ENCODE measurements at regions not wholly inside any gene's neighbourhood (a gene's known extent, or its start where the extent isn't known, plus 50 kb on each side); places are given as distances from the start of the nearest gene placed in this dataset.

DNA sequence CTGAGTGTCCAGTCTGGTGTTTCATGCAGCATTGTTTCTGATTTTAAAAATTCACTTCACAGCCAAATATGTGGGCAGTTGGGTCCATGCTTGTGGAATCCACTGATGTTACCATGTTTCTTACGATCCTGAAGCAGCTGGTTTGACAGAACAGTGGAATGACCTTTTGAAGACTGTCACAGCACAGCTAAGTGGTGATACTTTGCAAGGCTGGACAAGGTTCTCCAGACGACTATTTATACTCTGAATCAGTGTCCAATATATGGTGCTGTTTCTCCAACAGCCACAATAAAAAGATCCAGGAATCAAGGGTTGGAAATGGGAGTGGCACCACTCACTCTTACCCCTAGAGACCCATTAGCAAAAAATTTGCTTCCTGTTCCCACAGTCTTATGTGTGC, 577.4 kb upstream of the RAB6C start:
- TF ChIP-seq JAZF1 (CRISPR knock-in tag; IDR thresholded peaks at IDR 0.05) (no peak), IRF2 (CRISPR knock-in tag; IDR thresholded peaks at IDR 0.05; ENCODE audit: borderline replicate concordance, low read depth) (no peak), NR2C2 (CRISPR knock-in tag; IDR thresholded peaks at IDR 0.05) (no peak), ZNF423 (CRISPR knock-in tag; IDR thresholded peaks at IDR 0.05) (no peak), NR1H2 (CRISPR knock-in tag; IDR thresholded peaks at IDR 0.05) (no peak), ATF1 (CRISPR knock-in tag; IDR thresholded peaks at IDR 0.05) (no peak), MXD4 (CRISPR knock-in tag; IDR thresholded peaks at IDR 0.05; ENCODE audit: borderline replicate concordance) (no peak), ZNF219 (CRISPR knock-in tag; IDR thresholded peaks at IDR 0.05; ENCODE audit: borderline replicate concordance) (no peak), ETV6 (CRISPR knock-in tag; IDR thresholded peaks at IDR 0.05) (no peak), ZNF396 (CRISPR knock-in tag; IDR thresholded peaks at IDR 0.05; ENCODE audit: borderline replicate concordance) (no peak), KAT7 (CRISPR knock-in tag; IDR thresholded peaks at IDR 0.05; ENCODE audit: borderline replicate concordance) (no peak), JUN (CRISPR knock-in tag; IDR thresholded peaks at IDR 0.05) (no peak)
- TF ChIP-seq, protein P1, sequence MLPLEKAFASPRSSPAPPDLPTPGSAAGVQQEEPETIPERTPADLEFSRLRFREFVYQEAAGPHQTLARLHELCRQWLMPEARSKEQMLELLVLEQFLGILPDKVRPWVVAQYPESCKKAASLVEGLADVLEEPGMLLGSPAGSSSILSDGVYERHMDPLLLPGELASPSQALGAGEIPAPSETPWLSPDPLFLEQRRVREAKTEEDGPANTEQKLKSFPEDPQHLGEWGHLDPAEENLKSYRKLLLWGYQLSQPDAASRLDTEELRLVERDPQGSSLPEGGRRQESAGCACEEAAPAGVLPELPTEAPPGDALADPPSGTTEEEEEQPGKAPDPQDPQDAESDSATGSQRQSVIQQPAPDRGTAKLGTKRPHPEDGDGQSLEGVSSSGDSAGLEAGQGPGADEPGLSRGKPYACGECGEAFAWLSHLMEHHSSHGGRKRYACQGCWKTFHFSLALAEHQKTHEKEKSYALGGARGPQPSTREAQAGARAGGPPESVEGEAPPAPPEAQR (CRISPR knock-in tag; IDR thresholded peaks at IDR 0.05), result no peak
- TF ChIP-seq, protein P2, sequence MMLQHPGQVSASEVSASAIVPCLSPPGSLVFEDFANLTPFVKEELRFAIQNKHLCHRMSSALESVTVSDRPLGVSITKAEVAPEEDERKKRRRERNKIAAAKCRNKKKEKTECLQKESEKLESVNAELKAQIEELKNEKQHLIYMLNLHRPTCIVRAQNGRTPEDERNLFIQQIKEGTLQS (CRISPR knock-in tag; conservative IDR thresholded peaks at IDR 0.05), result no peak
- TF ChIP-seq, protein P3, sequence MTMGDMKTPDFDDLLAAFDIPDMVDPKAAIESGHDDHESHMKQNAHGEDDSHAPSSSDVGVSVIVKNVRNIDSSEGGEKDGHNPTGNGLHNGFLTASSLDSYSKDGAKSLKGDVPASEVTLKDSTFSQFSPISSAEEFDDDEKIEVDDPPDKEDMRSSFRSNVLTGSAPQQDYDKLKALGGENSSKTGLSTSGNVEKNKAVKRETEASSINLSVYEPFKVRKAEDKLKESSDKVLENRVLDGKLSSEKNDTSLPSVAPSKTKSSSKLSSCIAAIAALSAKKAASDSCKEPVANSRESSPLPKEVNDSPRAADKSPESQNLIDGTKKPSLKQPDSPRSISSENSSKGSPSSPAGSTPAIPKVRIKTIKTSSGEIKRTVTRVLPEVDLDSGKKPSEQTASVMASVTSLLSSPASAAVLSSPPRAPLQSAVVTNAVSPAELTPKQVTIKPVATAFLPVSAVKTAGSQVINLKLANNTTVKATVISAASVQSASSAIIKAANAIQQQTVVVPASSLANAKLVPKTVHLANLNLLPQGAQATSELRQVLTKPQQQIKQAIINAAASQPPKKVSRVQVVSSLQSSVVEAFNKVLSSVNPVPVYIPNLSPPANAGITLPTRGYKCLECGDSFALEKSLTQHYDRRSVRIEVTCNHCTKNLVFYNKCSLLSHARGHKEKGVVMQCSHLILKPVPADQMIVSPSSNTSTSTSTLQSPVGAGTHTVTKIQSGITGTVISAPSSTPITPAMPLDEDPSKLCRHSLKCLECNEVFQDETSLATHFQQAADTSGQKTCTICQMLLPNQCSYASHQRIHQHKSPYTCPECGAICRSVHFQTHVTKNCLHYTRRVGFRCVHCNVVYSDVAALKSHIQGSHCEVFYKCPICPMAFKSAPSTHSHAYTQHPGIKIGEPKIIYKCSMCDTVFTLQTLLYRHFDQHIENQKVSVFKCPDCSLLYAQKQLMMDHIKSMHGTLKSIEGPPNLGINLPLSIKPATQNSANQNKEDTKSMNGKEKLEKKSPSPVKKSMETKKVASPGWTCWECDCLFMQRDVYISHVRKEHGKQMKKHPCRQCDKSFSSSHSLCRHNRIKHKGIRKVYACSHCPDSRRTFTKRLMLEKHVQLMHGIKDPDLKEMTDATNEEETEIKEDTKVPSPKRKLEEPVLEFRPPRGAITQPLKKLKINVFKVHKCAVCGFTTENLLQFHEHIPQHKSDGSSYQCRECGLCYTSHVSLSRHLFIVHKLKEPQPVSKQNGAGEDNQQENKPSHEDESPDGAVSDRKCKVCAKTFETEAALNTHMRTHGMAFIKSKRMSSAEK (CRISPR knock-in tag; IDR thresholded peaks at IDR 0.05; ENCODE audit: borderline replicate concordance), result no peak
- TF ChIP-seq, protein P4, sequence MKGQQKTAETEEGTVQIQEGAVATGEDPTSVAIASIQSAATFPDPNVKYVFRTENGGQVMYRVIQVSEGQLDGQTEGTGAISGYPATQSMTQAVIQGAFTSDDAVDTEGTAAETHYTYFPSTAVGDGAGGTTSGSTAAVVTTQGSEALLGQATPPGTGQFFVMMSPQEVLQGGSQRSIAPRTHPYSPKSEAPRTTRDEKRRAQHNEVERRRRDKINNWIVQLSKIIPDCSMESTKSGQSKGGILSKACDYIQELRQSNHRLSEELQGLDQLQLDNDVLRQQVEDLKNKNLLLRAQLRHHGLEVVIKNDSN (CRISPR knock-in tag; IDR thresholded peaks at IDR 0.05), result no peak
- TF ChIP-seq, protein P5, sequence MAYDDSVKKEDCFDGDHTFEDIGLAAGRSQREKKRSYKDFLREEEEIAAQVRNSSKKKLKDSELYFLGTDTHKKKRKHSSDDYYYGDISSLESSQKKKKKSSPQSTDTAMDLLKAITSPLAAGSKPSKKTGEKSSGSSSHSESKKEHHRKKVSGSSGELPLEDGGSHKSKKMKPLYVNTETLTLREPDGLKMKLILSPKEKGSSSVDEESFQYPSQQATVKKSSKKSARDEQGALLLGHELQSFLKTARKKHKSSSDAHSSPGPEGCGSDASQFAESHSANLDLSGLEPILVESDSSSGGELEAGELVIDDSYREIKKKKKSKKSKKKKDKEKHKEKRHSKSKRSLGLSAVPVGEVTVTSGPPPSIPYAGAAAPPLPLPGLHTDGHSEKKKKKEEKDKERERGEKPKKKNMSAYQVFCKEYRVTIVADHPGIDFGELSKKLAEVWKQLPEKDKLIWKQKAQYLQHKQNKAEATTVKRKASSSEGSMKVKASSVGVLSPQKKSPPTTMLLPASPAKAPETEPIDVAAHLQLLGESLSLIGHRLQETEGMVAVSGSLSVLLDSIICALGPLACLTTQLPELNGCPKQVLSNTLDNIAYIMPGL (CRISPR knock-in tag; IDR thresholded peaks at IDR 0.05), result no peak
- ChIA-PET CTCF (interaction anchor here (0.6 kb wide), 1 partner anchor 1112 kb away, joined by 3 read pairs; no protein-coding TSS in a partner anchor), POLR2A (no interaction called here)

DNA sequence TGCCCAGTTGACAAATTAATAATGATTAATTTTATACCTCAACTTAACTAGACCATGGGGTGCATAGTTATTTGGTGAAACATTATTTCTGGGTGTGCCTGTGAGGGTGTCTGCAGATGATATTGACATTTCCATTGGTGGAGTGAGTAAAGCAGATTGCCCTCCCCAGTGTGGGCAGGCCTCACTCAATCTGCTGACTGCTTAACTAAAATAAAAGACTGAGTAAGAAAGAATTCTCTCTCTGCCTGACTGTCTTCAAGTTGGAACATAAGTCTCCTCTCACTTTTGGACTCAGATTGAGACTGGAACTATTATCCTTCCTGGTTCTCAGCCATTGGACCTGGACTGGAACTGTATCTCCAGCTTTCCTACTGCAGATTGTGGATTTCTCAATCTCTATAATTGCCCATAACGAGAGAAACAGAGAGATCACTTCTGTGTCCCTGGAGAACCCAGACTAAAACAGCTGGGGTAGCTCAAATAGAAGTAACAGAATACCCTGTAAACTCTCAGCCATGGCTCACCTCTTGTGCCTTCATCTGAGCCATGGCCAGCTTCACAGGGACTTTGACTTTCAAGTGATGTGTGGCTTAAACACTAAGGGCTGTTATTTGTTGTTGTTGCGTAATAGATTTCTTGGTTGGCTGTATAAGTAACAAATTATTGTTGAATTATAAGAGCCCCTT, 575.3 kb upstream of the RAB6C start:
- H3K9me3 Mint-ChIP-seq, result peaks cover 17% of the 10 kb centered on the region
- H3K27ac Mint-ChIP-seq, result no peak overlapping the region
- H3K36me3 Mint-ChIP-seq, result peaks cover 11% of the 10 kb centered on the region
- H3K27me3 Mint-ChIP-seq (ENCODE audit: low read depth), result no peaks in the 10 kb centered on the region
- DNase-seq (ENCODE audit: low spot score), result no peak
- no peak for ATAC-seq
- no peaks in the 10 kb centered on the region for H3K4me1 Mint-ChIP-seq
- H3K4me3 Mint-ChIP-seq, result no peak overlapping the region
- POLR2A ChIA-PET, result no interaction called here
- CTCF ChIA-PET, result no interaction called here
- TF ChIP-seq MYBL2 (CRISPR knock-in tag; IDR thresholded peaks at IDR 0.05) (no peak), ZNF232 (CRISPR knock-in tag; IDR thresholded peaks at IDR 0.05) (no peak), CREM (CRISPR knock-in tag; IDR thresholded peaks at IDR 0.05) (no peak), ZNF317 (CRISPR knock-in tag; IDR thresholded peaks at IDR 0.05; ENCODE audit: borderline replicate concordance, low read depth) (no peak)
- TF ChIP-seq, protein P6, sequence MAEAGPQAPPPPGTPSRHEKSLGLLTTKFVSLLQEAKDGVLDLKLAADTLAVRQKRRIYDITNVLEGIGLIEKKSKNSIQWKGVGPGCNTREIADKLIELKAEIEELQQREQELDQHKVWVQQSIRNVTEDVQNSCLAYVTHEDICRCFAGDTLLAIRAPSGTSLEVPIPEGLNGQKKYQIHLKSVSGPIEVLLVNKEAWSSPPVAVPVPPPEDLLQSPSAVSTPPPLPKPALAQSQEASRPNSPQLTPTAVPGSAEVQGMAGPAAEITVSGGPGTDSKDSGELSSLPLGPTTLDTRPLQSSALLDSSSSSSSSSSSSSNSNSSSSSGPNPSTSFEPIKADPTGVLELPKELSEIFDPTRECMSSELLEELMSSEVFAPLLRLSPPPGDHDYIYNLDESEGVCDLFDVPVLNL (CRISPR knock-in tag; IDR thresholded peaks at IDR 0.05; ENCODE audit: borderline replicate concordance, low read depth), result no peak
- TF ChIP-seq, protein P7, sequence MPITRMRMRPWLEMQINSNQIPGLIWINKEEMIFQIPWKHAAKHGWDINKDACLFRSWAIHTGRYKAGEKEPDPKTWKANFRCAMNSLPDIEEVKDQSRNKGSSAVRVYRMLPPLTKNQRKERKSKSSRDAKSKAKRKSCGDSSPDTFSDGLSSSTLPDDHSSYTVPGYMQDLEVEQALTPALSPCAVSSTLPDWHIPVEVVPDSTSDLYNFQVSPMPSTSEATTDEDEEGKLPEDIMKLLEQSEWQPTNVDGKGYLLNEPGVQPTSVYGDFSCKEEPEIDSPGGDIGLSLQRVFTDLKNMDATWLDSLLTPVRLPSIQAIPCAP (CRISPR knock-in tag; IDR thresholded peaks at IDR 0.05), result no peak

More for the DNA sequence above, 577.4 kb upstream of the RAB6C start:
- Mint-ChIP-seq H3K27ac (no peak overlapping the region), H3K27me3 (ENCODE audit: low read depth) (no peaks in the 10 kb centered on the region), H3K9me3 (no peaks in the 10 kb centered on the region), H3K4me3 (no peak overlapping the region), H3K4me1 (no peaks in the 10 kb centered on the region), H3K36me3 (no peaks in the 10 kb centered on the region)
- no peak for DNase-seq (ENCODE audit: low spot score)
- no peak for ATAC-seq
